HG02973 (cell line): ENCODE measurements at regions not wholly inside any gene's neighbourhood (a gene's known extent, or its start where the extent isn't known, plus 50 kb on each side); places are given as distances from the start of the nearest gene placed in this dataset.
"Not testable (repeated sequence)": the region's sequence is repeated elsewhere in the genome, so short reads cannot be mapped to it uniquely, and the experiment has no call there.

Experiments used
- ATAC-seq: cut with Tn5 transposase; IDR thresholded peaks from one replicate; pipeline ENCODE4 v1.9.1; 2021; ENCODE audit warnings: moderate library complexity; ENCODE audit not compliant: unreplicated experiment

DNA sequence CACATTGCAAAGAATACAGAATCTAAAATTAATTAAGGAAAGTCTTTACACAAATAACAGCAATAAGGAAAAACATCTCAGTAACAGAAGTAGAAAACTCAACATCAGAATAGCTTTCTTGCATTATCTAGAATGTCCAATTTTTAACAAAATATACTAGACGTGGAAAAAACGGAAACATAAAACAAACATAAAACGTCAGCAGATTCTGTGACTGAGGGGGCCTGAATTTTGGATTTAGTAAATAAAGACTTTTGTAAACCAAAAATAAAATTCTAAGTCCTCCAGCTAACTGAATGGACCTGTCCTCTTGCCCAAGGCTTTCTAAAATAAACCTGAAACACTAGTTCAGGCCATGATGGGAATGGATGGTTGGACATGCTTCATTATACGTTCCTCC, 773.5 kb upstream of the LRRTM1 start:
- ATAC-seq: no peak

DNA sequence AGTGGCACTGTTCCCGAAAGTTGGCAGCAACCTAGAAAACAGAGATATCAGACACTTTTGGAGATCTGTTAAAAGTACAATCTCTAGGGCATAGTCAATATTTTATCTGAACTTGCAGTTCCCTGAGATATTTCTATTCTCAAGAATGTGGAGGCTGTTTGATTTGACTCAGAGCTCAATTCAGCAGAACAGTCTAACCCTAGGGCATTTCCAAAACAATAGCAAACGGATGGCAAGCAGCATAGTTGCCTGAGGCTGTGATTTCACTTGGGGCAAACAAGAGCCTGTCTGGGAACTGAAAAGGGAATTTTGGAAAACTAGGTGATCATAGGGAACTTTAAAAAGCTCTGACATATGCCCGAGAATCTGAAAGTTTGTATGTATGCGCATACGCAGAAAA, 772.8 kb upstream of the LRRTM1 start:
- no peak for ATAC-seq

DNA sequence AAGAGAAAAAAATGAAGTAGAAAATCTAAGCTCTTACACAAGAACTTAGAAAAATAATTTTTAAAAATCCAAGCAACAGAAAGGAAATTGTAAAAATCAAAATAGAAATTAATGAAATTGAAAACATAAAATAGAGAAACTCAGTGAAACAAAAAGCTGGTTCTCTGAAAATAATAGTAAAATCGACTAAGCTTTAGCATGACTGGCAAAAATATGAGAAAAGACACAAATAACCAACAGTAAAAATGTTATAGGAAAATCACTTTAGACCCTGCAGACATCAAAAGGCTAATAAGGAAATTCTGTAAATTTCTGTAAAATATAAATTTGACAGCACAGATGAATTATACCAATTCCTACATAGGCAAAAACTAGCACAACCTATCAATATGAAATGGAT, 768.9 kb upstream of the LRRTM1 start:
- ATAC-seq: no peak

DNA sequence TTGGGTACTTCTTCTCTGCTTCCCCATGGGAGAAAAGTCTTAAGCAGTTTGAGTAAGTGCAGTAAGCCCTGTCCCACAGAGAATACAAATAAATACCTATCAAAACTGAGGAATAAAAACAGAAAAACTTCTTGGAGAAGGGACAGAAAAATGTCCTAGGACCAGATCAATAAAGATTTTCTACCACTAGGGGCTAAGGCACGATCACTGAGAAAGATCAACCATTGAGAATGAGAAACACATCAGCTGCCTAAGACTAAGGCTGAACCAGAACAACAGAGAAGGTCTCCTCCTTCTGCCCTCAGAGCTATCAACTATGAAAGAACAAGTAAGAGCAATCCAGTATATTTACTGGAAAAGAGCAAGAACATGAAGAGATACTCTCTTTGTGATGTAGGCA, 763.6 kb upstream of the LRRTM1 start:
- no peak for ATAC-seq

DNA sequence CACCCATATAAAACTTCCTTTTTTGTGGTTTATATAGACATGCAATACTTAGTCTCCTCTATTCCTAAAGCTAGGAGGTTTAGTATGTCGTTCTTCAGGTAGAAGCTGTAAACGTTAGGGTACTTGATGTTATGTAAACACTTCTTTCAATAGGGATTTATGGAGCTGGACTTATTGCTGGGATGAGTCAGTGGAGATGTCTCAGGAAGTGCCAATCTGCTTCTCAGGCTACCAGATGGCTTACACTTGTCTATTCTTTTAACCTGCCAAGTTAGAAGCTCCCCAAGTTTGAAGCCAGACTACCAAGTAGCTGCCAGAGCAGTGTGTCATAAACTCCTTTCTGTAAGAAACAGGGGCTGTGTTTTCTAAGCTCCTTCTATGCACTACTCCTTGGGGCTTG, 756.5 kb upstream of the LRRTM1 start:
- ATAC-seq: no peak

DNA sequence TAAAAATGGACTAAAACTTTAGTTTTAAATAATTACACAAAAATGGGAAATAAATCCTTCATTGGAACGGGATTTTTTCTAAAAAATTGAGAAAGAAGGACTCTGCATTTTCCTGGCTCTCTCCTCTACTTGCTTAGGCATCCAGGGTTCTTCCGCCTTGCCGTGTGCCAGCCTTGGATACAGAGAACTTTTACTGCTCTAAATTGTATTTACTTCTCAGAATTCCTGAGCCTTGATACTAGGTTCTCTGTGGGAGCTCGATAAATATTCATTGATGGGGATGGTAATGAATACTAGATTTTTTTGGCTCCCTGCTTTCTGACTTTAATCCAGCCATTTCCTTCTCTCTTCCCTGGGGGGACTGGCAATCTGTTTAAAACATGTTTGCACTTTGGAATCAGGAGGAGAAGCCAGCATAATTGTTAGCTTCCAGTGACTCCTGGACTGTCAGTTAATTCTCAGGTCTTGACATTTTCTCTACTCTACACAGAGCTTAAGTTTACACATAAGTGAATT, 746.1 kb upstream of the LRRTM1 start:
- ATAC-seq: no peak

DNA sequence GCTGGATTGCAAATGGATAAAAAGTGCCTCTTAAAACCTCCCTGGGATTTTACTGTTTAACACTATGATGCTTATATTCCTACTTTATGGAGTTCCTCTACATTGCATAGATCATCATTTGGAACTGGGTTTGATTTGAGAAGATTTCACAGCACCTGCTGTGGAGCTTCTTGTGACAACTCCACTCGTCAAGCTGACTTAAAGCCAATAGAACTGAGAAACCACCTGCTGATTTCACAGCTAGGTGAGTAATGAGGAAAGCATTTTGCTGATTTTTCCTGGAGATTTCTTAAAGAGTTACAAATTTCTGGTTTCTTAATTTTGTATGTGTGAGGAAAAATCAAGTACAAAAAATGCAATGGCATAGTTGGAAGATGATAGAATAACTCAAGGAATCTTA, 739.1 kb upstream of the LRRTM1 start:
- no peak for ATAC-seq

DNA sequence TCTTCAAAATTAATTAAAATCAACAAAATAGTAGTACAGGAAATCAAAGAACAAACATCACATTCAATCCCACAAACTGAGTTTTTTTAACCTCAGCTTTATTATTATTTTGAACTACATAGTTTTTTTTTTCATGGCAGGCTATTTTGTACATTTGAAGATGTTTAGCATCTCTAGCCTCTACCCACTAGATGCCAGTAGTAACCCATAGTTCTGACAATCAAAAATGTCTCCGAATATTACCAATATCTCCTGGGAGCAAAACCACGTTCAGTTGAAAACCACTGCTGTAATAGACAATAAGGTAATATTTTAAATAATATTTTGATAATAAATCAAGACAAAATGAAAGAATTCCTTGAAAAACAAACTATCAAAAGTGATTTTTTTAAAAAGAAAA, 702.6 kb upstream of the LRRTM1 start:
- ATAC-seq: no peak

DNA sequence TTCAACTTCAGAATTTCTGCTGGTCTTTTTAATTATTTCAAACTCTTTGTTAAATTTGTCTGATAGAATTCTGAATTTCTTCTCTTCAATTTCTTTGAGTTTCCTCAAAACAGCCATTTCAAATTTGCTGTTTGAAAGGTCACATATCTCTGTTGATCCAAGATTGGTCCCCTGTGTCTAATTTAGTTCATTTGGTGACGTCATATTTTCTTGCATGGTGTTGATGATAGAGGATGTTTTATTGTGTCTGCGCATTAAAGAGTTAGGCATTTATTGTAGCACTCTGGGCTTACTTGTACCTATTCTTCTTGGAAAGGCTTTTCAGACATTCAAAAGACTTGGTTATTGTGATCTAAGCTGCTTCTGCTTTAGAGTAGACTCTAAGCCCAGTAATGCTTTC, 698.4 kb upstream of the LRRTM1 start:
- no peak for ATAC-seq

DNA sequence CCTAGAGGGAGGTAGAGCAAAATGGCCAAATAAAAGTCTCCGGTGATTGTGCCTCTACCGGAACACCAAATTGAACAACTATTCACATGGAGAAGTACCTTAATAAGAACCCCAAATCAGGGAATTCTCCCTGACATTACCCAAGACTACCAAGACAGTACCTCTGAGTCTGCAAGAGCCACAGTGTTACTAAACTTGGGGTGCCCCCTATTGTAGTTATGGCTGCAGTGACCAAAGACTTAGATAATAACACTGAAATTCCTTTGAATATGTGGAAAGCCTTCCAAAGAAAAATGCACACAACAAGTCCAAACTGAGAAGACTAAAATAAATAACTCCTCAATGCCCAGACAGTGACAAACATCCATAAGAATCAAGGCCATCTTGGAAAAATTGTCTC, 682.9 kb upstream of the LRRTM1 start:
- no peak for ATAC-seq

DNA sequence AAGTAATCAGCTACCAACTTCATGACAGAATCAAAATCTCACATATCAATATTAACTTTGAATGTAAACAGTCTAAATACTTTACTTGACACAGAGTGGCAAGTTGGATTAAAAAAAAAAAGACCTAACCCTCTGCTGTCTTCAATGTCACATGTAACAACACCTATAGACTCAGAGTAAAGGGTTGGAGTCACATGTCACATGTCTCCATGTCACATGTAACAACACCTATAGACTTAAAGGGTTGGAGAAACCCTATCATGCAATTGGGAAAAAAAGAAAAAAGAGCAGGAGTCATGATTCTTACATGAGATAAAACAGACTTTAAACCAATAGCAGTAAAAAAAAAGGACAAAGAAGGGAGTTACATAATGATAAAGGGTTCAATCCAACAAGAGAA, 665.3 kb upstream of the LRRTM1 start:
- no peak for ATAC-seq

DNA sequence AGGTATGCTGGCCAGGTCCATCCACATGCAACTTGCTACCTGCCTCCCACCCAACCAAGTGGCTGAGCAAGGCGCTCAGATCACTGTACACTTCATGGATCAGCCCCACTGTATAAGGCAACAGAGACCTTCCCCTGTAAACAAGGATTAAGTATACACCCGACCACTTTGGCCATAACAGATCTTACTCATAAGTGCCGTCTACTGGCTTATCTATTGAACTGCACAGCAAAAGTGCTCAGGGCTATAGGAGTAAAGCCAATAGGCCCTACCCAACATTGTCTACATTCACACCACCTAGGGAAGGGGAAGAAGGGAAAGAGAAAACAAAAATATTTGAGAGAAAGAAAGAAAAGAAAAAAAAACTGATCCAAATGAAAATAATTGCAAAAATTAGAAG, 663.9 kb upstream of the LRRTM1 start:
- ATAC-seq: no peak

DNA sequence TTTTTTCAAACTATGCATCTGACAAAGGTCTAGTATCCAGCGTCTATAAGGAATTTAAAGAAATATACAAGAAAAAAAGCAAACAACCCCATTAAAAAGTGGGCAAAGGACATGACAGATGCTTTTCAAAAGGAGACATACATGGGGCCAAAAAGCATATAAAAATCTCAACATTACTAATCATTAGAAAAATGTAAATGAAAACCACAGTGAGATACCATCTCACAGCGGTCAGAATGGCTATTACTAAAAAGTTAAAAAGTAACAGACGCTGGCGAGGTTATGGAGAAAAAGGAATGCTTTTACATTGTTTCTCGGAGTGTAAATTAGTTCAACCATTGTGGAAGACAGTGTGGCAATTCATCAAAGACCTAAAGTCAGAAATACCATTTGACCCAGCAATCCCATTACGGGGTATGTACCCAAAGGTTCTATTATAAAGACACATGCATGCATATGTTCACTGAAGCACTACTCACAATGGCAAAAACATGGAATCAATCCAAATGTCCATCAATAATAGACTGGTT, 643.1 kb upstream of the LRRTM1 start:
- no peak for ATAC-seq

DNA sequence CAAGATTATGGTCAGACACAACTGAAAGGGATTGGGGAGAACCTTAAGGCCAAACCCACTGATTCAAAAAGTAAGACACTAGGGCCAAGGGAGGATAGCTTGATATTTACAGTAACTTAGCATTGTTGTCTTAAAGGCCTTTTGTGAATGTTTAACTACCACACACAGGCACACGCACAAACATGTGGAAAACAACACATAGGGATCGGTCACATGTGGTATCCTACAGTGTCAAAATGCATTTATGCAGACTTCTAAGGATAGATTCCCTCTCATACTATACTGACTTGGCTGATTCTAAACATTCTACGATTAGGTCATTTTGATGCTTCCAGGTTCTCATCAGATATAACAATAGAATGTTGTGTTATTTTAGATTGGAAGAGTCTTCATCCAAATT, 638.9 kb upstream of the LRRTM1 start:
- no peak for ATAC-seq

DNA sequence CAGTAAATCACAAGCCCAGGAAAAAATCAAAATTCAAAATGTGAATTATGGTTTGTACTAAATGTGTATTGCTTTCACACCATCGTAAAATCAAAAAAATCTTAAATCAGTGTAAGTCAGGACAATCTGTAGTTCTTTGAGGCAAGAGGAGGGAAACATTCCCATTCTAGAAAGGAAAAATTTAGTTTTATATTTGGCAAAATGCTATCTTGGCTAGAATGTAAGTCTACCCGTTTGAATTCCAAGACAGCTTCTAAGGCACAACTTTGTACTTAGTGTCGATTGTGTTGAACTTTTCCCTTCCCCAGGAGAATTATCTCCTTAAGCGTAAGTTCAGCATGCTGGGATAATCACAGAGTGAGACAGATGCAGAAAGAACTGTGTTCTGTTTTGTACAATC, 638.2 kb upstream of the LRRTM1 start:
- no peak for ATAC-seq

DNA sequence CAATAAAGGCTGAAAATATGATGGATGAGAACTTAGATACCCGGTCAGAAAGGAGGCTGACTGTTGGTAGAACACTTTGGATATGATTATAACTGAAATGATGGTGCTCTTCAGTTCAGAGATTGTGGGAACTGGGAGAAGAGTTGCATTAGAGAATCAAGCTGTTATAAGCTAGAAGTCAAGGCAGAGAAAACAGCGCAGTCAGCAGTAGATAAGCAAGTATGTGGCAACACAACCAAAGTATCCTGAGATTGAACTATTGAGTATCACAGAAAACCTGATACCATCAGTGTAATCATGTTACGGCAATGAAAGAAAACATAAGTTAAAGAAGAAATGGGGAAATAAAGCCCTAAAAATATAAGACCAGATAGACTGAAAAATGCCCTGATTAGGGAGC, 633.9 kb upstream of the LRRTM1 start:
- no peak for ATAC-seq

DNA sequence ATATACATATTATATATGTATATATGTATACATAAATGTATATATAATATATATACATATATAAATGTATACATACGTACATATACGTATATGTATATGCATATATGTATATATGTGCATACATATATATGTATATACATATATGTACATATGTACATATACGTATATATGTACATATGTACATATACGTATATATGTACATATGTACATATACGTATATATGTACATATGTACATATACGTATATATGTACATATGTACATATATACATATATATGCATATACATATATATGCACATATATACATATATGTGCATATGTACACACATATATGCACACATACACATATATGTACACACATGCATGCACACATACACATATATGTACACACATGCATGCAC, 627.3 kb upstream of the LRRTM1 start:
- not testable (repeated sequence) for ATAC-seq

DNA sequence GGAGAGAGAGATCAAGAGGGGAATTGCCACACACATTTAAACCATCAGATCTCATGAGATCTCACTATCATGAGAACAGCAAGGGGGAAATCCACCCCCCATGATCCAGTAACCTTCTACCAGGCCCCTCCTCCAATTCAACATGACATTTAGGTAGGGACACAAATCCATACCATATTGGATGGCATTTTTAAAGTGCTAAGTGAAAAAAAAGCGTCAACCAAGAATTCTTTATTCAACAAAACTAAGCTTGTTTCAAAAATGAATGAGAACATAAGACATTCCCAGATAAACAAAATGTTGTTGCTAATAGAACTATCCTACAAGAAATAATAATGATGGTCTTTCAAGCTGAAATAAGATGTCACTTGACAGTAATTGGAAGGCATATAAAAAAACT, 626.2 kb upstream of the LRRTM1 start:
- ATAC-seq: no peak

DNA sequence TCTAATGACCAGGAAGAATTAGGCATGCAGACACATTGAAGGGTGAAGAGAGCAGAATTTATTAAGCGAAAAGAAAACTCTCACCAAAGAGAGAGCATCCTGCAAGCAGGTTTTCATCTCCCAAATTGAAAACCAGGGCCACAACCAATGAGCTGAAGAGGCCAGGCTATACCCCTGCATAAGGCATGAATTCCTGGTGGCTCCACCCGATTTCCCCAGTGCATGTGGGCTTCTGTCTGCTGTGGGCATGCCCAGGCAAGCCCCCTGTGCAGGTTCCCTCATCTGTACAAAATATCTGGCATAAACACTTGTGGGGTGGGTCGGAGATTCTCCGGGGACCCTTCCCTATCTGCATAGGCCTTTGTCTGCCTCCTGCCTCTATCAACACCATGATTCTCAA, 621.6 kb upstream of the LRRTM1 start:
- ATAC-seq: no peak

DNA sequence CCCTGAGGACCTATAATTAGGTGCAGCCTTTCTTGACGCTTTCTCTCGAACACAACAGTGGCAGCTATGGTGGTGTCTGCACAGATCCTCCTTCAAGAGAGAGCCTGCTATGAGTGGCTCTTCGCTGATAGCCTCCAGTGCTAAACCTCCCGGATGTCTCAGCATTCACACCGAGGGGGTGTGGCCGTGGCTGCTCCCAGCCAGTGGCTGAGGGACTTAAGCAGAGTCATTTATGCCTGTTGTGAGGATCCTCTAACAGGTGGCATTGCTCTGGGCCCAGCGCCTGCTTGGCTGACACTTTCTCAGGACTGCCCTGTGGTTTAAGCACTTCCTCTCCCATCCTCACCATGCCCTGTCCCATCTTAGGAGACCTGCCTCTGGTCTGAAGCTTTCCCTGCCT, 592.0 kb upstream of the LRRTM1 start:
- no peak for ATAC-seq

DNA sequence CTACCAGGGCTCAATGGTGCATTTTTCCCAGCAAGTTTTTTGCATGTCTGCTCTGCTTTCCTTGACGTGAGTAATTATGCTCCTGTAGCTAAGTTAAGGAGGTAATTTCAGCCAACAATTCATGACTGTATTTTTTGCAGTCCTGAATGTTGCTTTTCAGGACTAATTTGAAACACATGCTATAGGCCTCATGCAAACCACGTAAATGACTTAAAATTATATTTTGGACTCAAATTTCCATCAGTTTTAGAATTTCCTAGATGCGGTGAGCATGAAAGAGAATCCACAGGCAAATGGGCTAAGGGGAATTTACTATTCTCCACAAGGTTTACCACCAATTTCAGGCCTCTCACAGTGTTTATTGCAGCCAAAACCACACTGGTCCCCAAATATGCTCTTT, 589.9 kb upstream of the LRRTM1 start:
- no peak for ATAC-seq

DNA sequence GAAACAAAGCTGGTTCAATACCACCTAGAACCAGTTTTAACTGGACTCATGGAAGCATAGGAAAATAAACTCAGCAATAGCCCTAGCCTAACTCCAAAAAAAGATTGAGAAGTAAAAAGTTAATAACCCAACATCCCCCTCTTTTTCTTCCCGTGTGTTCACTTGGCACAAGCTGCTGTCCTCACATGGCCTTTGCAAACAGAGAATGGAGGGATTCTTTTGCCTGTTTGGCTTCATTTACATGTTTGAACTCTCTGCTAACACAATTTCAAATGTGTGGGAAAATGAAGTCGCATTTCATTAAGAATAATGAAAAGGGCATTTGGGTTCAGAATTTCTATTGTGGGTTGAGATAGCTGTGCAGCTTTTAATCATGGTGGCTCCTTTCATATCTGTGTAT, 589.2 kb upstream of the LRRTM1 start:
- ATAC-seq: no peak

DNA sequence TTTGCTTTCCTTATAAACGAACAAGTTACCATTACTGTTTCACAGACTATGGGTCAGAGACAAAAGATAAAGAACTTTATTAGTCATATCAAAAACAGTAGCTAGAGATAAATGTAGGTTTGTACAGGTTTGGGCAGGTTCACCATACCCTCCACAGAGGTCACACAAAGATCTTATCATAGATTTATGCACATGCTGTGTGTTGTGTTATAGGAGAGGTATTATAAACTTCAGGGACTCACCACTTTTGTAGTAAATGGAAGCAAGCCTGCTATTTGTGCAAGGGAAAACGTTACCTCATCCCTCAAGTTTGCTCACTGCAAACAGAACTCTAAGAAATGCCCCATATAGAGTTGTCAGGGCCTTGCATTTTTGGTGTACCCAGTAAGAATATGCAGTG, 584.5 kb upstream of the LRRTM1 start:
- no peak for ATAC-seq
